ENCODE measurements at regions not wholly inside any gene's neighbourhood (a gene's known extent, or its start where the extent isn't known, plus 50 kb on each side); places are given as distances from the start of the nearest gene placed in this dataset.

DNA sequence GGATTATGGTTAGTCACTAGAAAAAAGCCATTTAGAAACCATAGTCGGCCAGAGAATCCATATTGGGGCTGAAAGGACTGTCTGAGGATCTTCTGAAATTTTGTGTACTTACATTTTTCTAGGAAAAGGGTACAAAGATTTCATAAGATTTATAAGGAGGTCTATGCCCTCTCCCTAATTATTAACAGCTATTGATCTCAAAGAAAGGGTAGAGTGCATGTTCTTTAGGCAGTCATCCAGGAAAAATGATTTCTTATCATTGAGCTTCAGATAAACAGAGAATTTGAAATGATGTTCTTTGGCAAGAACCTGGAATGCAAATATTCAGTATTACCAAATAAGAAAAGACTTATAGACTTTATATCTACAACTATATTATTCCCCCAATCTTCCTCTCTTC, 195.3 kb downstream of the ACTR3 start:
- TF ChIP-seq TAF1 (IDR thresholded peaks at IDR 0.05; ENCODE audit: borderline replicate concordance, low read depth, low read length) (no peak), POLR2A (IDR thresholded peaks at IDR 0.05; ENCODE audit: low read depth, low read length) (no peak), POLR2AphosphoS5 (IDR thresholded peaks at IDR 0.05; ENCODE audit: low read depth, low read length) (no peak)

Measured in GM12892 (cell line).